HG03521 (cell line): ENCODE measurements at regions not wholly inside any gene's neighbourhood (a gene's known extent, or its start where the extent isn't known, plus 50 kb on each side); places are given as distances from the start of the nearest gene placed in this dataset.
A peak's percentile ranks its signal among the peaks of the same experiment; 100 is the strongest.

Experiments
- ATAC-seq: cut with Tn5 transposase; IDR thresholded peaks from one replicate; pipeline ENCODE4 v1.9.1; 2021; ENCODE audit warnings: mild to moderate bottlenecking, moderate library complexity; ENCODE audit not compliant: unreplicated experiment

DNA sequence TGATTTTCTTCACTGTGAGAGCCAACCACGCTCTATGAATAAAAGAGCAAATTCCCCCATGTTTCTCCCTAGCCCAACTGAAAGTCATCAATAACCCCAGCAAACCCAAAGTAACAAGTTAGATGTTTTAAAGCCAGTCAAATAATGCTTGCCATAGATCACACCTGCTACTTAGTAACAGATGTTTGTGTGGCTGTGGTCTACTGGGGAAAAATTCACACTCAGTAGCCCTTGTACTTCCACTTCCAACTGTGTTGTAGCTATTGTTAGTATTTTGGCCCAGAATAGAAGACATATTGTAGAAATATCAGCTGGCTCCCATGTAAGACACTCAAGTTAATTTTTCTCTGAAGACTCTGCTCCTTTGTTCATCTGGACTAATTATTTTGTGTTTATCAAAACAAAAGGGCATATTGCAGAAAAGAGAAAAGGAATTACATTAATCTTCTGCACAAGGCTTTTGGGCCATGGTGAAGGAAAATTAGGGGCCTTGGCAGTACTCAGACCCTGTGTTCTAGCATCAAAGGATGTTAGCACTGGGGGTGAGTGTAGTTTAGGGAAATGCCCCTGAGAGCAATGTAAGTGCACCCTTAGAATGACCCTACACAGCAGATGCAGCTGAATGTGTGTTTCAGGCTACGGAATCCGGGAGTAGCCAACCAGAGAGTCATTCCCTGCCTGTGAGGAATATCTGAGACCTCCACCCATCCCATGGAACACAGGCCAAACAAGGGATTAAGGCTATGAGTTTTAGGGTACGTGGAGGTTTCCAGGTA is 521.9 kb downstream of the EPHA4 start:
- peak; percentile 44 for ATAC-seq

DNA sequence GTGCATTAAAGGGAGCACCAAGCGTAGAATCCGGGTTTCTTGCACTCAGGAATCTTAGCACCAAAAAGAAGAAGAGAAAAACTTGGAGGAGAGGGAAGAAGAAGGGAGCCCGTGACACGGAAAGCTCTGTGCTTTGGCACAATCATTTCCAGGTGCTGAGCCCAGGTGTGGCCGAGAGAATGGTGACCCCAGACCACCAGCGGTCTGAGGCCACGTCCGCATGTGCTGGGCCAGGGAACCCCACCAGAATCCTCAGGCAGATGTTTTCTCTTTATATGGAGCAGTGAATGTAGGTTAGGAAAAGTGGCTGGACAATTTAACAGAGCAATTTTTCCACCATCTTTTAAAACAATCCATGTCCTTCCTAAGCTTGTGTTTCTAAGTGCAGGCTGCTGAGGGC is 520.9 kb downstream of the EPHA4 start:
- no peak for ATAC-seq

DNA sequence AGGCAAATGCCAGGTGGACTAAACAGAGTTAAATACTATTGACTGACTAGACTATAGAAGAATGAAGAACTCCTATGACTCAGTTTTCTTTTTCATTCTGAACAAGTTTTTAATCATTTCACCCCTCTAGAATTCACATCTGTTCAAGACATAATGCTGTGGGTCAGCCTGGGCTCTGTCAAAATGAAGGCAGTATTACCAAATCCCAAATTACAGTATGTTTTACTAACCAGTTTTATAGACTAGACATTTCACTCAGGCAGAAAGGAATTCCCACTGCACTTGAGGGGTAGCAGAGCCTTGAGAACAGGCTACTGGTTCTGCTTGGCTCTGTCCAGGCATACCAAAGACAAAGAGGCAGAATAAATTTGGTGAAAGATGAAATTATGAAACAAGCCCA is 511.7 kb downstream of the EPHA4 start:
- no peak for ATAC-seq

DNA sequence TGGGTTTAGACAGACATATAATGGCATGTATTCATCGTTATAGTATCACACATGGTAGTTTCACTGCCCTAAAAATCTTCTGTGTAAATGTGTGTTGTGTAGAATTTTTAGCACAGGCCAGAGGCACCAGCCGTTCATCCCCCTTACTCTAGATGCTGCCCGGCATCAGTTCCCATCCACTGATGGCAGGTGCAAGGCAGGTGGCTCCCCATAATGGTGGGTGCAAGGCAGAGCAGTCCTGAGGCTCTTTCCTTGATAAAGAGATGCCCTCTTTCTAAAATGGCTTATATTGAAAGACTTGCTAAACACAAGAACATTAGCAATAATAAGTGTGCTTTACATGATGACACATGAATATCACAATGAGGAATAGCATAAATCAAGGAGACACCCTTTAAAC is 508.5 kb downstream of the EPHA4 start:
- no peak for ATAC-seq

DNA sequence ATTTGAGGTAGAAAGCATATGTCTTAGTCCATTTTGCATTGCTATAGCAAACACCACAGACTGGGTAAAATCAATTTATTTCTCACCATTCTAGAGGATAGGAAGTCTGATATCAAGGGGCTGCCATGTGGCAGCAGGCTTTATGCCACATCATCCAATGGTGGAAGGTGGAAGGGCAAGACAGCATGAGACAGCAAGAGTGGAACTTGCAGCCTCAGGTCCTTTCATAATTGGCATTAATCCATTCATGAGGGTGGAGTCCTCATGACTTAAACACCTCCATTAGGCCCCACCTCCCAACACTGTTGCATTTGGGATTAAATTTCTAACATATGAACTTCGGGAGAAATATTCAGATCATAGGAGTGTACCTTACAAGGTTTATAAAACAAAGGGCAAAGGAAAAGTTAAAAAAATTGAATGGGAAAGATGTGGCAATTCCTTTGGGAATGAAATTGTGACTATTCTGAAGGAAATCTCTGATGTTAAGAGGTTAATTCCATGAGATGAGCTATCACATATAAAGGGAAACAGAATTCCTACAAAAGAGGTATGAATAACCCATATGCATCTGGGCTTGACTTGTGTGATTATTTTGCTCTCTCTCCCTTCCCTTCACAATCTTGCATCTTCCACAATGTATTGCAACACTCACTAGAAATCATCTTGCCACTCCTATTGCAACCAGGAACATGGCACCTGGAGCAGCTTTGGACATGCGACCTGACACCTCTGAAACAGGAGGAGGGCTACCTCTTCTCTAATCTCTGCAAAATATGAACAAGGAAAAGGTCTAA is 507.8 kb downstream of the EPHA4 start:
- no peak for ATAC-seq

DNA sequence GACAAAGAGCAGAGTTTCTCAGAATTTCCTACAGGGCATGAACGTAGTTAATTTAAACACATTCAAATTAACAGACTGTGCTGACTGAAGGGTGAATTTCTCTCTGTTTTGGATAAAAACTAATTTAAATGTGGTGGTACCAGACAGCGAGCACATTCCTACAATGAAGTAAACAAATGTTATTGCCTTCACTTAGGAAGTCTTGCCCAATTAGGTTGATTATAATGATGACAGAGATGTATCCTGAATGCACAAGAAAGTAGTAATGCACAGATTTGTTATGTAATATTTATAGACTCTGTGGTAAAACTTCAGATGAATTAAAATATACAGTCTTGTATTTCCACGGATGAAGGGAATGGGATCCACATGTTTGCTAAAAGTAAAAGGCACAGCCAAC is 507.2 kb downstream of the EPHA4 start:
- no peak for ATAC-seq

DNA sequence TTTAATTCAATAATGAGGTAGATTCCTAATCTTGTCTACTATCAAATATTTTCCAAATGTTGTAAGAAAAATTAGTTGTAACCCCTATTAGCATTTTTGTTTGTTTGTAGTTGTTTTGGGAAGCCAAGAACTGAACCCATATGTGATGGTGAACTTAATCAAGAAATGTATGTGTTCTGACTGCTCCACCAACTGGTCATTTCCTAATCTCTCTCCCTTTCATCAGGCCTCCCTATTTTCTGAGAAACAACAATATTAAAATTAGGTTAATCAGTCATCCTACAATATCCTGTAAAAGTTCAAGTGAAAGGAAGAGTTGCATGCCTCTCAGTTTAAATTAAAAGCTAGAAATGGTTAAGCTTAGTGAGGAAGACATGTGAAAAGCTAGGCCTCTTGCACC is 504.0 kb downstream of the EPHA4 start:
- no peak for ATAC-seq

DNA sequence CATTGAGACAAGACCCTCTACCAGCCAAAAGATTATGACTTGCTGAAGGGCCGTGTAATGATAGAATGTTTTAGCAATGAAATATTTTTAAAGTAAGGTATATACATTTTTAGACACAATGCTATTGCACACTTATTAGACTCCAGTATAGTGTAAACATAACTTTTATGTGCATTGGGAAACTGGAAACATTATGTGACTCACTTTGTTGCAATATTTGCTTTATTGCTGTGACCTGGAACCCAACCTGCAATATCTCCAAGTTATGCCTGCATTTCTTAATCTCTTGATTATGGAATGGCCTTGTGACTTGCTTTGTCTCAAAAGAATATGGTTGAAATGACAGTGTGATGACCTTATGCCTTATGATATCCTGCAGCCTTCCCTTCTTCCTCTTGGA is 502.0 kb downstream of the EPHA4 start:
- no peak for ATAC-seq

DNA sequence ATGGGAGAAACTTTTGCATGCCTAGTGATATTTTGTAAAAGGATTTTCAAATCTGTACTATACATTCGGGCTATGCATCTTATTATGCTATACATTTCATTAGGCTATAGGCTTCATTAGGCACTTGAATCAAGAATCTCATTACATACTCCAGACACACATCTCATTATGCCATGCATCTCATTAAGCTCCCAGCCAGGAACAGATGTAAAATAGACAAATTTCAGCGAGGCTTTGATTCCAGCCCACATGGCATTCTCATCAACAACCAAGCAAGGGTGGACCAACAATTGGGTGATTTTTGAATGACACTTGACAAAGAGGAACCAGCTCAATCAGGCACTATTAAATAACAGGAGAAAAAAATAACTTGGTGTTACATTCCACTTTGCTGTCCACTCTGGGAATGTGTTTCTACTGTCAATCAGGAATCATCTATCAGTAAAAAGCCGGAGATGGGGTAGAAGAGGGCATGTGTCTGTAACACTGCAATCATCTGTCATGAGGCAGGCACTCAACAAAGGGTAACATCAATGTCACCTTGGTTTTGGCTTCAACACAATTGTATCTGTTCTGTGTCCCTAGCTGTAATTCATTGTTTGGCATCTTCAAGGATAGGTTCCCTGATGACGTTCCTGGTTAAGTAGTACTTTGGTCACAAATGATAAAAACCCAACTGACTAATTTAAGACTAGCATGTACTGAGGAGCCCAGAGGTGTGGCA is 498.6 kb downstream of the EPHA4 start:
- ATAC-seq = no peak

DNA sequence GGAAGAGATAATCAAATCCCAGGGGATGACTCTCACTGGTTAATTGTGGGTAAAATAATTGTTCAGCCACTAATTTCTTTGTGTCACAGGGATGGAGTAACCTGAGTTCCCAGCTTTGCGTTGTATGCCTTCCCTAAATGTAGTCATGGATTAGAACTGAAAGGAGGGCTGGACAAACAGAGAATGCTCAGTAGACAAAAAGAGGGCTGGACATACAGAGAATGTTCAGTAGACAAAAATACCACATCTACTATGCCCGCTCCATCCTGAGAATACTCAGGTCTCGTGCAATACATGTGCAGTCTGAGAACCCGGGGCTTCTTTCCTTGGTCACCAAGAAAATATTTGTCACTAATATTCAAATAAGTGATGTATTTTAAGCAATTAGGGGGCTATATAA is 497.9 kb downstream of the EPHA4 start:
- ATAC-seq = no peak

DNA sequence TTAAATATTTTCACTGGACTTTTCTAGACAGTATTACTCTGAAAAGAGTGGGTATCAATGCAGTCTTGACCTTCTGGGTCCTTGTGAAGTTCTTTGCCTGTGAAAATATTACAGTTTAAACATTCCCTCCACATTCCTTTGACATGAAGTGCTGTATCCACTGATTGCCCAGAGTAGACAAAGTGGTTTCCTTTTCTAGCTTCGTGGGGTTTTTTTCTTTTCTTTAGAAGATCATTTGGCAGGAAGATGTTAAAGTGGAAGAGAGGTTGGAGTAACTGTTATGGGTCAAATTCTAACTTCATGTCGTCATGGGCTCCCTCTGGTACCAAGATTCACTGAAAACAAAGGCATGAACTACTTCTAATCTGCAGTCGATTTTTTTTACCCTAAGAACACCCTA is 496.9 kb downstream of the EPHA4 start:
- ATAC-seq = no peak

DNA sequence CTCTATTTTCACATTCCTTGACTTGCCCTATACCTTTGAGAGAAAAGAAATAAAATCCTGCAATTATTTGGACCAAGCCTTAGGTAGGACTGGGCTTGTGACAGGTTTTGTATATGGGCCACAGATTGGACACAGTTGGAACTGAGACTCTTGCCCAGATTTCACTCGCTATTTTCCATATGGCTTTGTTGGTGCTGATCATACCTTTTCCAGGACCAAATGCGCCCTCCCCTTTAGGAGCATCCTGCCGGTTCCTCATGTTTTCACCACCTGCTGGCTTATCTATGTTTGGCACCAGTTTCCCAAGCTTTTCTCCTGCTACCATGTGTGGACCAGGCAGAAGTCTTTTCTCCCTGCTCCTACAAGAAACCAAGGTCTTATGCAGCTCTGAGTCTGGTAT is 494.9 kb downstream of the EPHA4 start:
- ATAC-seq = no peak

DNA sequence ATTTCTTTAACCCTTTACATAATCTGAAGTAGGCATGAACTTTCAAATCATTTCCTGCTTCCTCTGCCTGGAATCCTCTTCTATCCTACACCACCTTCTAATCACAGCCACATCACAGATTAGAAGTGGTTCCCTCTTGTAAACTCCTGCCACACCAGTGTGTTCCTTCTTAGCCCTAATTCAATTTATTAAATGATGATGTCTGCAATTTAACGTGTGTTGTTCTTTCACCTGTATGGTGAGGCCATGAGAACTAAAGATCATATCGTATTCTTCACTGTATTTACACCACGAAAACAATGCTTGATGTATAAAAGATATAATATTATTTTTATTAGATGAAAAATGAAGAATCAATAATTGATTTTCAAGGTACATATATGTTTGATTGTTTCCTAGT is 494.3 kb downstream of the EPHA4 start:
- no peak for ATAC-seq

DNA sequence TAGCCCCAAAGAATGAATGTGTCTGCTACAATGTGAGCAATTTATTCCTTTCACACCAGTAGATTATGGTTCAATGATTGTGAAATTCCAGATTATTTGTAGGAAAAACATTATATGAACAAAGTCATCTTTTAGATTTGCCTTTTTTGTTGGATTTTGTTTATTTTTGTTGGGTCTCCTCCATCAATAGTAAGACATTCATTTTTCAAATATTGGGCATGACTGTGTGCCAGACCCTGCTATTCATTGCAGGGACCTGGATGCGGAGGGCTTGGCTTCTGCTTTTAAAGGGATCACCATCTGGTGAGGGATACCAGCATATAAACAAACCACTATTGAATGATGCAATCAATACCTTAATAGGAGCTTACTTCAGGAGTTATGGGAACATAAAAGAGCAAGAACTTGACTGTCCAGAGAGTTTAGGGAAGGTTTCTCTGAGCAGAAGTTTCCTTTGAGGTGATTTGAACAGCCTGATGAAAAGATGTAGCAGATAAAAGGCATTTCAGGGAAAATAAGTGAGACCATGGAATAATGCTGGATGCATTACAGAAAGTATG is 486.7 kb downstream of the EPHA4 start:
- ATAC-seq = no peak

DNA sequence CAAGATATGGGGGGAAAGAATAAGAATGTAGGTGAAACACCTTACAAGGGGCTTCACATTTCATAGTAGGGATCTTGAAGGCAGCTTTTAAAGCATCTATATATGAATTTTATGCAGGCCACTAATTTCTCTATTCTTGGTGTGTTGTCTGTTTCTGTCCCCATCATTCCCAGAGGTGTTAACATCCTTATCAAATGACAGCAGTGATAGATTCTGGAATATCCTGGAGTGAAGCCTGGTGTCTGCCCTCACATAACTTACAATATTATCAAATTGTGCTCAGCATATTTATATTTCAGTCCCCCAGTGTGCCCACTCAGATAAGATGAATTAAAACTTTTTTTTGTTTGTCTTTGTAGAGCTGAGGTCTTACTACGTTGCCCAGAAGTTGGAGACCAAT is 486.2 kb downstream of the EPHA4 start:
- ATAC-seq = no peak

DNA sequence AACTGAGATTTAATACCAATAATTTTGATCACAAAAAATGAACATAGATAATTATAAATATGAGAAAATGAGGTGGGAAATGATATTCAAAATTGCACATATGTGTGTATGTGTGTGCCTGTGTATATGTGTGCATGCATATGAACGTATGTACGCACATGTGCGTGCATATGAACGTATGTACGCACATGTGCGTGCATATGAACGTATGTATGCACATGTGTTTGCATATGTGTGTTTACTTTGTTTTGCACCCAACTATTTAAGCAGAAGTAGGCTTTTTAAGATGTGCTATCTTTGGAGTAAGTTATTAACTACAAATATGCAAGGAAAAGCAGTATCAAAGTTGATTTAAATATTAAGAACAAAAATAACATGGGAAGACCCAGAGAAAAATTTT is 484.3 kb downstream of the EPHA4 start:
- no peak for ATAC-seq

DNA sequence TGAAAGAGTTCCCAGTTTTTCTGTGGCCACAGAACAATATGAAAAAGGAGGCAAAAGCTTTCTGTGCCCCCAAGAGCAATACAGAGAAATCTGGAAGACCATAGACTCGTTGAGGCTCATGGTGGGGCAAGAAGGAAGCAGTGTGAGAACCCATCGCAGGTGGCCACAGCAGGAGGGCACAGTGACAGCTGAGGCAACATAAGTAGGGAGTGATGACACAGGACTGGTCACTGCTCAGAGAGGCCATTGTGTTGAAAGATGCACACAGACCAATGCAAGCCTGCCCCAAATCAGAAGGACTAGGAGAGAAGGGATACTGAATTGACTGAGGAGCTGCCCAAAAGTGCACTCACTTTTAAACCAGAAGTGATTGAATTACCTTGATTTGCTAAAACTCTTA is 483.6 kb downstream of the EPHA4 start:
- ATAC-seq = no peak

DNA sequence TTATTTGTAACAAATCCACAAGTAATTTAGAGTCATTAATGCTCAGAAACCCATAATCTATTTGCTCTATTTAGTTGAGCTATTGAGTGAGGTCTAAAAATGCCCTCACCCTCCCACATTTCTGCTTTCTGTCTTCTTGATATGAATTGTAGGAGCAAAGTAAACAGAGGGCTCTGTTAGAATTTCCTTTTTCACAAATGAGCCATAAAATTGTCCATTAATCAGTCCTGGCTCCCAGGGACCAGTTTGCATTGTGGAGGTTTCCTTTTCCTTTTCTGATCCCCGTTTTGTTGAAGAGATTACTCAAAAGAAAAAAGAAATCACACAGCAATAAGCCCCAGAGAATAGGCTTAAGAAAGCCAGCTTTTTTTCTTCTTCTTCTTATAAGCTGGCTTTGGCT is 476.7 kb downstream of the EPHA4 start:
- ATAC-seq = no peak

DNA sequence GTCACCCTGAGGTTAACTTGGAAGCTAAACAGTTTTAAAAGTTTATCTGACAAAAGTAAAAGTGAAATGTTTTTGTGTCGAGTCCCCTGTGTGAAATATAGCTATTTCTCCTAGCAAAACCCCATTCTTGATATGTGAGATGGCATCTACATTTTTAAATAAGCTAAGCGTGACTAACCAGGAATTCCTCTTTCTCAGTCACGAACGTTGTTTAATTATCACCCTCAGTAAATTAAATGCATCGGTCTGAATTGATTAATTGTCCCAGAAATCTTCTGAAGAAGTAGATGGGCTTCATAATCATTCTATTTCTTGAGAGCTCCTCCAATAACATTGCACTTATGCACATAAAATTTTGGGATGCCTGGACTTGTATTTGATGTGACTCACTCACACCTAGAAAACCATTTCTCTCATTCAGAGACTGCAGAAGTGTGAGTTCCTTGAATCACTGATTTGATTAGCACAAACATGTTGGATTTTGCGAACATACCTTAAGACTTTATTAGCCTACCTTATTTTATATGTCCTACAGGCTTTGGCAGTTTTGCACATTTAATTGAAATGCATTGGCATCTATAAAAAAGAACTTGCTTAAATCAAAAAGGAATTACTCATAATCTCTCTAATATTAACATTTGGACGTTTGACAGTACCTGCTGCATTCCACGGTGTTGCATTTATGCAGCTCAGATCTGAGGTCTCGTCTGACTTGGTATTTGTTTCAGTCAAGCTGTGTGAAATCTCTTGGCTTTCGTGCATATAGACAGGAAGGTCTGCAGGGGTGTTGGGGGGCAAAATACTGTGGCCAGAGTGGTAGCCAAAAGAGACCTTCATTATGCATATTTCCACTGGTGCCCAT is 475.2 kb downstream of the EPHA4 start:
- no peak for ATAC-seq

DNA sequence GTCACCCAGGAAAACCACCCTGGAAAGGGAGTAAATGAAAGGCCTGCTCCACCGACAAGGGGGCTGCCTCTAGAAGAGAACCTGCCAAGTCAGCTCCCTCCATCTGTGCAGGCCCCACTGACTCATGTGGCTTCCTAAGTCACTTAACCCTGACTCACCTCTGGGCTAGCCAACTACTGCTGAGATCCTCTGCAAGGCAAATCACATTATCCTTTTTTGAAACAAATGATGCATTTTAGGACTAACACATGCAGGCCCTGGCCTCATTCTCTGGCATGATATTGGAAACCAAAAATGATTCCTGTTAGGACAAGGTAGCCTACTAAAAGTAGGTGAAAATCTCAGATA is 474.6 kb downstream of the EPHA4 start:
- ATAC-seq = no peak

DNA sequence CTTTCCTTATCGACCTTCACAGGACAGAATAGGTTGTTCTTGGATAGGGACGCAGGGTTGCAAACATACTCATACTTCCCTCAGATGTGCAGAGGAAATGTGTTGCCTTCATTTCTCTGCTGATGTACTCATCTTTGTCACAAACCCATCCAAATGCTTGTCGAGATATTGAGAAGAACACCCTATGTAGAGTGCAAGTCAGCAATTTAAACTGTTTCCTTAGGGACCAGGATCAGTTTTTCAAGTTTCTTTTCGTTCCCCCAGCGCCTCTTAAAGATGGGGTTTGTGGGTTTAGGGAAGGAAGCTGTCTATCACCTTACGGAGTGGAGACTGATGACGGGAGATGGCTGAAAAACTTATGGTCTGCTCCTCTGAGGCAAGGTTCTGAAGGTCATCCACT is 474.2 kb downstream of the EPHA4 start:
- ATAC-seq = no peak
